Right hindlimb (tissue), 1 donor: ENCODE measurements at regions not wholly inside any gene's neighbourhood (a gene's known extent, or its start where the extent isn't known, plus 50 kb on each side); places are given as distances from the start of the nearest gene placed in this dataset.

Source experiments
- DNase-seq: peaks from one replicate; pipeline ENCODE4 v3.0.0-alpha.2; 2018

GRCh38 chr14:65794674-65795279 is 382.2 kb downstream of the FUT8 start:
- no peak for DNase-seq

- no peak for DNase-seq
Measured at GRCh38 chr14:65798216-65798615, 385.7 kb downstream of the FUT8 start.

DNA sequence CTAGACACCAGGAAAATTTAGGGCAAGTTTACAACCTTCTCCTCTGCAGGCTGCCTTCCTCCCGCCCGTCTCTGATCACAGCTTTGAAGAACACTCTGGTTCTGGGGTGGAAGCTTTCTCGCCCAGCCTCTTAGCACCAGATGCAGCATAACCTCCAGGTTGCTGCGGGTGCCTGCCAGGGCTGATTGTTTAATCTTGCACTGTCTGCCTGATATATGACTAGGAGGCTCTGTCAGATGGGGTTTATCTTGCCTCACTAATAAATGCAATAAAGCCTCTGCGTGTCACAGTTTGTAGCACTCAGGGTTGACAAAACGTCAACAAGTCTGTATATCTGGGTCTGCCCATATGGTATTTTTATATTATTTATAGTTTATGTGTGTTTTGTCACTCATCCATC is 388.2 kb downstream of the FUT8 start:
- no peak for DNase-seq

- DNase-seq: no peak
Measured at GRCh38 chr14:65802196-65802595, 389.7 kb downstream of the FUT8 start.

DNA sequence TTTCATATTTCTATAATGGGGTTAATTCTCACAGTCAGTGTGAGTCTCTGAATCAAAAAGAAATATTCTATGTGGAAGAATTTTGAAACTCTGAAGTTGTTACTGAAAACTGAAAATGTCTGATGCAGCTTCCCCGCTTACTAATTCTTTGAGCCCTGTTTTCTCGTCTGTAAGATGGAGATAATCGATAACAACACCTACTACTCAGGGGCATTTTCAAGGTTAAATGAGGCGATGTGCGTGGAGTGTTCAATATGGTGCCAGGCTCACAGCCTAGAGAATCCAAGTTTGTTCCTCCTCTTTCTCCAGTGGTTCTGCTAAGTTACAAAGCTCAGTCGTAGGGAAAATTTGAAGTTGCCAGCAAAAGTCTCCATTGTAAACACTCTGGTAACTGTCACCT is 391.4 kb downstream of the FUT8 start:
- DNase-seq: no peak

DNA sequence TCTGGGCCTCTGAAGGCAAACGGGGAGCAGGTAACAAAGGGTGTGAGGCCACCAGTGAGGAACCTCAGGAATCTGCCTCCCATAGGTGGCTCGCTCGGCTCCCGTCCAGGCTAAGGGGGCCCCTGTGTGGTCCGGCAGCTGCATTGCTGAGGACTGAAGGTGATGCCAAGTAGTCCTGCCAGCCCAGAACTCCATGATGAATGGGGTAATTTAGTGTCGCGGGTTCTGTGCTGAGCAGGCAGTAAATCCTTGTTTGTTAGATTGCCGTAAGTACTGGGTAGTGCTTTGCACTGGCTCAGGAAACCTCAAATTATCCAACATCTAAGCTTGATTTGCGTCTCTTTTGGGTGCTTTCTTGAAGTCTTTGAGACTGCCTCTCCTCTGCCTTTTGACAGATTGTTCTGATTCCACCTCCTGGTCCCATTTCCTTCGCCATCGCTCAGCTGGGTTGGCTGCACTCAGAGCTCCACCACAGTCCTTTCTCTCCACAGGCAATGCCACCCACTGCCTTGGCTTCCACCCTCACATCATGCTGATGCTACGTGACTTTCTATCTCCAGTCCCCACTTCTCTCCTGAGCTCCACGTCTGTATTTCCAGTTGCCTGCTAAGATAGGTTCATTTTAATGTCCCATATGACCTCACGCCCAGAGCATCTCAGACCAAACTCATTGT is 392.0 kb downstream of the FUT8 start:
- no peak for DNase-seq

- no peak for DNase-seq
Measured at GRCh38 chr14:65805113-65805473, 392.6 kb downstream of the FUT8 start.

GRCh38 chr14:65808390-65808789 is 395.9 kb downstream of the FUT8 start:
- no peak for DNase-seq

GRCh38 chr14:65810322-65810721 is 397.8 kb downstream of the FUT8 start:
- no peak for DNase-seq

DNA sequence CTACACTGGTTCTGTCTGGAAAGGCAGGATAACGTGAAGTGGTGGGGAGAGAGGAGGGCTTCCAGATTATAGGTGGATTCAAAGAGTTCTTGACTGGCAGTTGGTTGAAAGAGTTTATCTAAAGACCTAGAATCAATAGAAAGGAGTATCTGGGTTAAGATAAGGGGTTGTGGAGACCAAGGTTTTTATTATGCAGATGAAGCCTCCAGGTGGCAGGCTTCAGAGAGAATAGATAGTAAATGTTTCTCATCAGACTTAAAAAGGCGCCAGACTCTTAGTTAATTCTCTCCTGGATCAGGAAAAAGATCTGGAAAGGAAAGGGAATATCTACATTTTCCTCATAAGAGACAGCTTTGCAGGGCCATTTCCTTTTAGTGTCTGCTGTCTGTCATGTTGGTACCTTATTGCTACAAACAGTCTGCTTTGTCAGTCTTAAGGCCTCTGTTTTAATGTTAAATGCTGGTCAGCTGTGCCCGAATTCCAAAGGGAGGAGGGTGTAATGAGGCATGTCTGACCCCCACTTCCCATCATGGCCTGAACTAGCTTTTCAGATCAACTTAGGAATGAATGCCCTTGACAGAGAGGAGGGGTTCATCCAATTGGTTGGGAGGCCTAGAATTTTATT is 401.3 kb downstream of the FUT8 start:
- DNase-seq: no peak

GRCh38 chr14:65815127-65815526 is 402.6 kb downstream of the FUT8 start:
- DNase-seq: no peak

DNA sequence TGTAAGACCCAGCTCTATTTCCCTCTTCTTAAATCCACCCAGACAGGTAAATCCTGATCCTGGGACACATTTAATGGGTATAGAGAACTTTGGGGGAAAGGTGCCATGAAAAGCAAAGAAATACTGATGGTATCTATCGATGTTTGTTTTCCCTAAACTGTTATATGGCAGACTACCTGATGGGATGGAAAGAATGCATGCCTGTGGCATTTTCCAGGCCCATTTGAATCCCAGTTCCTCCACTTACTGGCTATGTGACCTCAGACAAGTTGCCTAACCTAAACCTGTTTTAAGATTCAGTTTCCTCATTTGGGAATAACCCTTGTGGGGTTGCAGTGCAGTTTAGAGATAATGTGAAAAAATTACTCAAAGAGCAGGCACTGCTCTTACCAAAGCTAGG is 404.5 kb downstream of the FUT8 start:
- no peak for DNase-seq

GRCh38 chr14:65819569-65819968 is 407.0 kb downstream of the FUT8 start:
- DNase-seq: no peak

- DNase-seq: no peak
Measured at GRCh38 chr14:65821224-65821753, 408.8 kb downstream of the FUT8 start.

DNA sequence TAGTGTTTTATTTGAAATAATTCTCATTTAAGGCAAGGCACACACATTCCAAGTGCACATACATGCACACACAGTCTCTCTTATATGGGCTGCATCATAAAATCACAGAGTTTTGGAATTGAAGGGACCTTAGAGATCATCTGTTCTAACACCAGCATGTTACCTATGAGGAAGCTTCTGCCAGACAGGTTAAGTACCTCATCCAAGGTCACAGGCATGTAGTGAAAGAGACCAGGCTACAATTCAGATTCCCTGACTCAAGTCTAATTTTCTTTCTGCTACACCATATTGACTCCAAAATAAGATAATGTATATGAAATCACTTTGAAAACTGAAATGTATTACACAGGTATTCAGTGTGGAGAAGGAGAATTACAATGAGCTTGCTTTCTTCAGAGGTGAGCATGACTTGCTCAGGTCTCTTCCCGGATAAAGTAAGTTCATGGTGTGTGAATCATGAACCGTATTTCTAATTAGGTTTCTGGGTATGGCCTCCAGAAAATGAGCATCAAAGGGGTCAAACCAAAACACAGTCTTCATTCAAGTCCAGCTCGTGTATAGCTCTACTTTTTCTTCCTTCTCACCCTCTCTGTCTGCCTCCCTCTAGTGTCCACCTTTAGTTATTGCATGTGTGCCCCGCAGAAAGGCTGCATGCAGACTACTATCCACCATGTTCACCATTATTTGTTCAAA is 411.9 kb downstream of the FUT8 start:
- peak; percentile 48 for DNase-seq

DNA sequence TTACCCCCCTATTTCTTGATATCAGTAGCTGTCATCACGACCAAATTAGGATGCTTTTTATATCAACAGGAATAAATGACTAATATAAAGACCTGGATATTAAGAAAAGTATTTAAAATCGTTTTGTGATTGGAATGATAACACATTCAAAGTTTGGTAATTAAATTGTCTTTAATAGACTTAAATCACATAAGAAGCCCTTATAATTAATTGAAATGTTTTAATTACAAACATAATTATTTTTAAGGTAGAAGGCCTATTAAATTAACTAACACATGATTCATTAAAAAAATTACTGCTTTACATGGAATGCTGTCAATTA is 412.4 kb downstream of the FUT8 start:
- no peak for DNase-seq

- no peak for DNase-seq
Measured at GRCh38 chr14:65826946-65827345, 414.4 kb downstream of the FUT8 start.

DNA sequence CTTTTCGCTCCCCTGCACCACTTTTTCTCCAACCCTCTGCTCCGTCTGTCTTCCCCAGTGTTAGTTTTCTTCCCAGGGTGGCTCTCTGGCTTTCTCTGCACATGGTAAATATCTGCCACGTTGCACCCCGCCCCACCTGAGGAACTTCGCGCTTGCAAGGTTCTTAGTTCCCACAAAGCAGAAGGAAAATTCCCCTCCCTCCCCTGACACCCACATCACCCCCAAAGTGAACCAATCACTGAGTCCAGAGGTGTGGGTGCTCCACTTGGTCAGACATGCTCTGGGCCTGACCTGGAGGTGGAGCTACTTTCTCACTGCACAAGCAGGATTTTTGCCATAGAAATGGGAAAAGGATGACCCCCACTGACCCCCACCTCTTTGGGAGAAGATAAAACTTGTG is 415.0 kb downstream of the FUT8 start:
- DNase-seq: no peak

GRCh38 chr14:65828396-65828795 is 415.9 kb downstream of the FUT8 start:
- DNase-seq: no peak

- DNase-seq: no peak
Measured at GRCh38 chr14:65832431-65833266, 420.1 kb downstream of the FUT8 start.

DNA sequence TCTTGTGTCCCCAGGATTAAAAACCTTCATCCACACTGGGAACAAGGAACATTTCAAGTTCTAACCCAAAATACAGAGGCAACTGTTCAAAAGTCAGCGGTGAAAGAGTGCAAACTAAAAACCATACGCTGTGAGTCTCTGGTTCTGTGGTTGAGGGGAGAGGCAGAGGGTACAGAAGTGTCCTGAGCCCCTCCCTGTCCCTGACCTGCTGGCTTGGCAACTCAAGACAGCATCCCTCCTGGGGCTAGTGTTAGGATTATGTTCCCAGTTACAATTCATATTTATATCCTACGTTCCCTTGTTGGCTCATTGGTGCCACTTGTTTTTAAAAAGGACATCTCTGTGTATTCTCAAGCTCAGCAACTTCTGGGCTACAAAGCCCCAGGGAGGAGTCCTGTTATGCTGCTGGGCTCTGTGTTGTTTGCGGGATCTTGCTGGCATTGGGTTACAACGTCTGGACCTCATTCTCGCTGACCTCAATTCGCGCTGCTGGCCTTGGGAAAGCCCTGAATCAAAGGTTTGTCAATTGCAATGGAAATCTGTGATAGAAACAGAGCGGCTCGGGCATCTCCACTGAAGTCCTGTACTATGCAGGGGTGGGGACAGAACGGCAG is 420.8 kb downstream of the FUT8 start:
- no peak for DNase-seq

GRCh38 chr14:65834051-65834450 is 421.5 kb downstream of the FUT8 start:
- no peak for DNase-seq

DNA sequence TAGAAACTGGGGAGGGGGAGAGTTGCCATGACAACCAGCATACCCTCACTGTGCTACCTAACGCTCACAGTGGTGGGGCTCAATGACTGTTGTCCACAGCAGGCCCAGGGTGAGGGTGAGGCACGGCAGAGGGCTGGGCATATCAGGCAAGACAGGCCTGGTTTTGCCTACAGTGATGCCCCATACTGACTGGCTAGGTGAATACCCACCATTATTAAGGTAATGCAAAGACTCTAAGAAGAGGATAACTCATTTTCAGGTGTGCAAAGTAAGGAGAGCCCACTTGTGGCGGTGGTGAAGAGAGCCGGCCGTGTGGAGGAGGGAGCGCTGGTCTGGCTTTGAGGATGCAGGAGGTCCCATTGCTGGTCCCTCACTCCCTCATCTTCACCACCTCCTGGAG is 422.3 kb downstream of the FUT8 start:
- no peak for DNase-seq
